SK-N-SH treated with all-trans-retinoic acid at 6 μM for 48 hours (cell line): ENCODE measurements at regions not wholly inside any gene's neighbourhood (a gene's known extent, or its start where the extent isn't known, plus 50 kb on each side); places are given as distances from the start of the nearest gene placed in this dataset.

Experiments
- ATAC-seq: fragments of 200-7000 bp; cut with Tn5 transposase; 3 replicates; pipeline ENCODE4 v1.9.1; 2020; ENCODE audit warnings: mild to moderate bottlenecking, moderate library complexity
- ARNTL ChIP-seq: fragments of 450-650 bp; formaldehyde crosslinking; IDR thresholded peaks from 2 replicates; pipeline ENCODE4 v1.5.0; 2020; ENCODE audit warnings: low read depth, mild to moderate bottlenecking, moderate library complexity, borderline replicate concordance
- BACH2 ChIP-seq: fragments of 250-450 bp; sonication (Bioruptor Pico); IDR thresholded peaks from 2 replicates; pipeline ENCODE4 v1.9.0; 2021; ENCODE audit warnings: mild to moderate bottlenecking, borderline replicate concordance
- CSDC2 ChIP-seq: fragments of 250-450 bp; sonication (Bioruptor Pico); IDR thresholded peaks from 2 replicates; pipeline ENCODE4 v1.5.0; 2020; ENCODE audit warnings: mild to moderate bottlenecking, moderate library complexity
- ESRRG ChIP-seq: fragments of 250-450 bp; sonication (Bioruptor Pico); IDR thresholded peaks from 2 replicates; pipeline ENCODE4 v1.6.1; 2021; ENCODE audit warnings: mild to moderate bottlenecking
- ISL1 ChIP-seq: fragments of 250-450 bp; sonication (Bioruptor Pico); IDR thresholded peaks from 2 replicates; pipeline ENCODE4 v2.1.2; 2022; ENCODE audit warnings: mild to moderate bottlenecking, moderate library complexity
- OSR1 ChIP-seq: fragments of 250-450 bp; sonication (Bioruptor Pico); IDR thresholded peaks from 2 replicates; pipeline ENCODE4 v1.8.0; 2022; ENCODE audit warnings: moderate library complexity, mild to moderate bottlenecking, inconsistent platforms
- RARB ChIP-seq: fragments of 250-450 bp; sonication (Bioruptor Pico); IDR thresholded peaks from 2 replicates; pipeline ENCODE4 v1.8.0; 2021; ENCODE audit warnings: mild to moderate bottlenecking, moderate library complexity
- SNAI2 ChIP-seq: fragments of 250-450 bp; sonication (Bioruptor Pico); IDR thresholded peaks from 2 replicates; pipeline ENCODE4 v1.5.0; 2020; ENCODE audit warnings: mild to moderate bottlenecking, moderate library complexity
- TOX ChIP-seq: fragments of 250-450 bp; sonication (Bioruptor Pico); IDR thresholded peaks from 2 replicates; pipeline ENCODE4 v1.8.0; 2021; ENCODE audit warnings: mild to moderate bottlenecking, moderate library complexity, borderline replicate concordance
- ZC3H10 ChIP-seq: fragments of 250-450 bp; sonication (Bioruptor Pico); IDR thresholded peaks from 2 replicates; pipeline ENCODE4 v1.5.1; 2021; ENCODE audit warnings: mild to moderate bottlenecking, moderate library complexity
- ZFP3 ChIP-seq: fragments of 250-450 bp; sonication (Bioruptor Pico); IDR thresholded peaks from 2 replicates; pipeline ENCODE4 v1.5.0; 2020; ENCODE audit warnings: mild to moderate bottlenecking, moderate library complexity
- ZFP30 ChIP-seq: fragments of 450-650 bp; formaldehyde crosslinking; IDR thresholded peaks from 2 replicates; pipeline ENCODE4 v1.5.0; 2022; ENCODE audit warnings: mild to moderate bottlenecking, moderate library complexity
- ZNF565 ChIP-seq: fragments of 450-650 bp; formaldehyde crosslinking; conservative IDR thresholded peaks from 2 replicates; pipeline ENCODE4 v1.5.0; 2020; ENCODE audit warnings: low read depth, mild to moderate bottlenecking, moderate library complexity
- ZNF70 ChIP-seq: fragments of 450-650 bp; formaldehyde crosslinking; IDR thresholded peaks from 2 replicates; pipeline ENCODE4 v1.5.0; 2020; ENCODE audit warnings: mild to moderate bottlenecking, moderate library complexity
- ZNF8 ChIP-seq: fragments of 450-650 bp; formaldehyde crosslinking; IDR thresholded peaks from 2 replicates; pipeline ENCODE4 v1.5.0; 2020; ENCODE audit warnings: mild to moderate bottlenecking, moderate library complexity
- TF ChIP-seq, protein P1 (sequence below): fragments of 250-450 bp; sonication (Bioruptor Pico); IDR thresholded peaks from 2 replicates; pipeline ENCODE4 v1.8.0; 2021; ENCODE audit warnings: low read depth, mild to moderate bottlenecking, moderate library complexity, borderline replicate concordance
- TF ChIP-seq, protein P2 (sequence below): fragments of 250-450 bp; sonication (Bioruptor Pico); IDR thresholded peaks from 2 replicates; pipeline ENCODE4 v1.5.1; 2021; ENCODE audit warnings: mild to moderate bottlenecking, moderate library complexity
- TF ChIP-seq, protein P3 (sequence below): fragments of 250-450 bp; sonication (Bioruptor Pico); IDR thresholded peaks from 2 replicates; pipeline ENCODE4 v1.8.0; 2020; ENCODE audit warnings: mild to moderate bottlenecking, moderate library complexity, borderline replicate concordance
- TF ChIP-seq, protein P4 (sequence below): fragments of 250-450 bp; sonication (Bioruptor Pico); IDR thresholded peaks from 2 replicates; pipeline ENCODE4 v1.5.1; 2020; ENCODE audit warnings: low read depth, mild to moderate bottlenecking, moderate library complexity

DNA sequence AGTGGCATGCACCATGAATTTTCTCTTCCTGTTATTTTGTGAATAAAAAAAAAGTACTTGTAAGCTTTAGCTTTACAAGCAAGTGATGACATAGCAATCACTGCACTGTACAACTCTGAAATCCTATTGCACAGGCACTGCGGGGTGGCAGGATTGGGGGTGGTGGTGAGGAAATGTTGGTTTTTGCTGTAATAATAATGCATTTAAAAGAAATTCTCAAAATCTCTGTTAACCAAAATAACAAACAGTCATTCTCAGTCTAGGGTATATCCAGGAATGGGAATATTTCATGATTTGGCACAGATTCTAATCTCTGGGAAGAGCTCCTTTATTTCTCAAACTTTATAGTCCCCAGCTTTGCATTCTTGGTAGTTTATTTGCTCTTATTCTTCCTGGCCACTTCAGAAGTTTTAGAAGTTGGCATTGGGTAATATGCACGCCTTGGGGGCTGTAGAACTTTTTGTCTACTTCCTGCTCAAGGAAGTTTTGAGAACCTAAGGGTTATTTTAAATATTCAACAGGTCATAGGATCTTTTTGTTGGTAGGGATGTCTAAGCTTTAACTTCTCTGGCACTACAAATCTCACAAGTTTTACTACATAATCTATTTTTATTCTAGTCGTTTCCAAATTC lies 353.0 kb upstream of the KLF12 start:
- no peak for ATAC-seq
- no peak for TF ChIP-seq TOX (CRISPR knock-in tag)
- no peak for TF ChIP-seq ZFP3 (CRISPR knock-in tag)
- no peak for TF ChIP-seq ISL1
- TF ChIP-seq, protein P1, sequence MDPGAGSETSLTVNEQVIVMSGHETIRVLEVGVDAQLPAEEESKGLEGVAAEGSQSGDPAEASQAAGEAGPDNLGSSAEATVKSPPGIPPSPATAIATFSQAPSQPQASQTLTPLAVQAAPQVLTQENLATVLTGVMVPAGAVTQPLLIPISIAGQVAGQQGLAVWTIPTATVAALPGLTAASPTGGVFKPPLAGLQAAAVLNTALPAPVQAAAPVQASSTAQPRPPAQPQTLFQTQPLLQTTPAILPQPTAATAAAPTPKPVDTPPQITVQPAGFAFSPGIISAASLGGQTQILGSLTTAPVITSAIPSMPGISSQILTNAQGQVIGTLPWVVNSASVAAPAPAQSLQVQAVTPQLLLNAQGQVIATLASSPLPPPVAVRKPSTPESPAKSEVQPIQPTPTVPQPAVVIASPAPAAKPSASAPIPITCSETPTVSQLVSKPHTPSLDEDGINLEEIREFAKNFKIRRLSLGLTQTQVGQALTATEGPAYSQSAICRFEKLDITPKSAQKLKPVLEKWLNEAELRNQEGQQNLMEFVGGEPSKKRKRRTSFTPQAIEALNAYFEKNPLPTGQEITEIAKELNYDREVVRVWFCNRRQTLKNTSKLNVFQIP (CRISPR knock-in tag) = no peak
- TF ChIP-seq, protein P2, sequence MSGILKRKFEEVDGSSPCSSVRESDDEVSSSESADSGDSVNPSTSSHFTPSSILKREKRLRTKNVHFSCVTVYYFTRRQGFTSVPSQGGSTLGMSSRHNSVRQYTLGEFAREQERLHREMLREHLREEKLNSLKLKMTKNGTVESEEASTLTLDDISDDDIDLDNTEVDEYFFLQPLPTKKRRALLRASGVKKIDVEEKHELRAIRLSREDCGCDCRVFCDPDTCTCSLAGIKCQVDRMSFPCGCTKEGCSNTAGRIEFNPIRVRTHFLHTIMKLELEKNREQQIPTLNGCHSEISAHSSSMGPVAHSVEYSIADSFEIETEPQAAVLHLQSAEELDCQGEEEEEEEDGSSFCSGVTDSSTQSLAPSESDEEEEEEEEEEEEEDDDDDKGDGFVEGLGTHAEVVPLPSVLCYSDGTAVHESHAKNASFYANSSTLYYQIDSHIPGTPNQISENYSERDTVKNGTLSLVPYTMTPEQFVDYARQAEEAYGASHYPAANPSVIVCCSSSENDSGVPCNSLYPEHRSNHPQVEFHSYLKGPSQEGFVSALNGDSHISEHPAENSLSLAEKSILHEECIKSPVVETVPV (CRISPR knock-in tag) = no peak
- TF ChIP-seq, protein P3, sequence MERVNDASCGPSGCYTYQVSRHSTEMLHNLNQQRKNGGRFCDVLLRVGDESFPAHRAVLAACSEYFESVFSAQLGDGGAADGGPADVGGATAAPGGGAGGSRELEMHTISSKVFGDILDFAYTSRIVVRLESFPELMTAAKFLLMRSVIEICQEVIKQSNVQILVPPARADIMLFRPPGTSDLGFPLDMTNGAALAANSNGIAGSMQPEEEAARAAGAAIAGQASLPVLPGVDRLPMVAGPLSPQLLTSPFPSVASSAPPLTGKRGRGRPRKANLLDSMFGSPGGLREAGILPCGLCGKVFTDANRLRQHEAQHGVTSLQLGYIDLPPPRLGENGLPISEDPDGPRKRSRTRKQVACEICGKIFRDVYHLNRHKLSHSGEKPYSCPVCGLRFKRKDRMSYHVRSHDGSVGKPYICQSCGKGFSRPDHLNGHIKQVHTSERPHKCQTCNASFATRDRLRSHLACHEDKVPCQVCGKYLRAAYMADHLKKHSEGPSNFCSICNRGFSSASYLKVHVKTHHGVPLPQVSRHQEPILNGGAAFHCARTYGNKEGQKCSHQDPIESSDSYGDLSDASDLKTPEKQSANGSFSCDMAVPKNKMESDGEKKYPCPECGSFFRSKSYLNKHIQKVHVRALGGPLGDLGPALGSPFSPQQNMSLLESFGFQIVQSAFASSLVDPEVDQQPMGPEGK (CRISPR knock-in tag) = no peak
- no peak for TF ChIP-seq CSDC2 (CRISPR knock-in tag)
- TF ChIP-seq ZNF8 = no peak
- TF ChIP-seq RARB (CRISPR knock-in tag) = no peak
- no peak for TF ChIP-seq ZFP30 (CRISPR knock-in tag)
- no peak for TF ChIP-seq ZNF565 (CRISPR knock-in tag)
- TF ChIP-seq, all 23 proteins: peak for 0

DNA sequence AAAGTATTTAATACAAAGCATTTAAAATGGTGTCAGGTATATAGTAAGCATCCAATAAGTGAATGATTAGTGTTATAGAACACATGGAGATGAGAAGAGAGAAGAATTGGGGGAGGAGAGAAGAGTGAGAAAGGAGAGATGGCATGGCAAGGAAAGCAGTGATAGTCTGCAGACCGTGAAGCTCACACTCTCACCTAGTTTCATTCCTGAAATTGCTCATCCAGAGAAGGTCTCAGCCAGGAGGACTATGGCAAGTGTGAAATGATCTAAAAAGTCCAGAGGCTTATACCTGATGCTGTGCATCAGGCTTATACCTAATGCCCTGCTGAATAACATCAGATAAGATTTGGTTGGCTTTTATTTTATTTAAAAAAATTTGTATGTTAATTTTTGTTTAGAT lies 351.6 kb upstream of the KLF12 start:
- TF ChIP-seq, protein P1 (CRISPR knock-in tag) = no peak
- no peak for TF ChIP-seq RARB (CRISPR knock-in tag)
- no peak for TF ChIP-seq SNAI2 (CRISPR knock-in tag)
- TF ChIP-seq, protein P2 (CRISPR knock-in tag) = no peak
- no peak for TF ChIP-seq TOX (CRISPR knock-in tag)
- no peak for TF ChIP-seq ESRRG (CRISPR knock-in tag)
- TF ChIP-seq, protein P3 (CRISPR knock-in tag) = no peak
- ATAC-seq = no peak

DNA sequence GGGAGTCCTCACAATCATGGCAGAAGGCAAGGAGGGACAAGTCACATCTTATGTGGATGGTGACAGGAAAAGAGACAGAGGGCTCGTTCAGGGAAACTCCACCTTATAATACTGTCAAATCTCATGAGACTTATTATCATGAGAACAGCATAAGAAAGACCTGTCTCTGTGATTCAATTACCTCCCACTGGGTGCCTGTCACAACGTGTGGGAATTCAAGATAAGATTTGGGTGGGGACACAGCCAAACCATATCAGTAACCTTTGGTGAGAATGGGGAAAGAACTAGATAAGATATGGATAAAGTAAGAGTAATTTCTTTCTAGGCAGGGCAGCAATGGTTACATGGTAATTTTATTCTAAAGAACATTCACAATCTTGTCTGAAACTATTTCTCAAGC lies 344.9 kb upstream of the KLF12 start:
- no peak for TF ChIP-seq TOX (CRISPR knock-in tag)
- TF ChIP-seq, protein P2 (CRISPR knock-in tag) = no peak
- TF ChIP-seq, all 23 proteins: peak for 0

DNA sequence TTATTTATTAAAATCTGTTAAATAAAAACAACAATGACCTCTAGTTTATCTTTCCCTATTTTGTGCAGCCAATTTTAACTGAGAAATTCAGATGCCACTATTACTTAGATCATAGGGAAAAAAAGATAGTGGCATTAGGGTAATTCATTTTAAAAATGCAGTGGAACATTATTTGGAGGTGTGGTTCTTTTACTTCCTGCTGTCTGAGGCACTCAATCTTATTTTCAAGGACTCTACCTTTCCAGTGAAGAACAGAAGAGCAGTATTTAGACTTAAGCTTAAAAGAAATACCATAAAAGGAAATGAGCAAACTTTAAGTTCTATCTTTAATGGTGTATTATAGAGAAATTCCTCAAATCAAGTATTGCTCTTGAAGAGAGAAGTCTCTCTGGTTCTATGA lies 342.6 kb upstream of the KLF12 start:
- ATAC-seq = no peak
- TF ChIP-seq SNAI2 (CRISPR knock-in tag) (no peak), ZC3H10 (no peak), BACH2 (no peak), ZNF70 (CRISPR knock-in tag) (no peak), ISL1 (no peak), OSR1 (no peak), RARB (CRISPR knock-in tag) (no peak), CSDC2 (CRISPR knock-in tag) (no peak), ARNTL (CRISPR knock-in tag) (no peak), ZFP3 (CRISPR knock-in tag) (no peak)
- TF ChIP-seq, protein P1 (CRISPR knock-in tag) = no peak
- TF ChIP-seq, protein P4, sequence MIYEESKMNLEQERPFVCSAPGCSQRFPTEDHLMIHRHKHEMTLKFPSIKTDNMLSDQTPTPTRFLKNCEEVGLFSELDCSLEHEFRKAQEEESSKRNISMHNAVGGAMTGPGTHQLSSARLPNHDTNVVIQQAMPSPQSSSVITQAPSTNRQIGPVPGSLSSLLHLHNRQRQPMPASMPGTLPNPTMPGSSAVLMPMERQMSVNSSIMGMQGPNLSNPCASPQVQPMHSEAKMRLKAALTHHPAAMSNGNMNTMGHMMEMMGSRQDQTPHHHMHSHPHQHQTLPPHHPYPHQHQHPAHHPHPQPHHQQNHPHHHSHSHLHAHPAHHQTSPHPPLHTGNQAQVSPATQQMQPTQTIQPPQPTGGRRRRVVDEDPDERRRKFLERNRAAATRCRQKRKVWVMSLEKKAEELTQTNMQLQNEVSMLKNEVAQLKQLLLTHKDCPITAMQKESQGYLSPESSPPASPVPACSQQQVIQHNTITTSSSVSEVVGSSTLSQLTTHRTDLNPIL (CRISPR knock-in tag) = no peak

More for the DNA sequence above, 344.9 kb upstream of the KLF12 start:
- no peak for ATAC-seq
